Kidney epithelial cell (primary cell): ENCODE measurements at regions not wholly inside any gene's neighbourhood (a gene's known extent, or its start where the extent isn't known, plus 50 kb on each side); places are given as distances from the start of the nearest gene placed in this dataset.

Experiments
- DNase-seq: peaks from one replicate; pipeline ENCODE4 v3.0.0-alpha.2; 2010; ENCODE audit warnings: low read depth
- H3K27me3 ChIP-seq: 2 replicates; pipeline ENCODE4 v1.6.0; 2011; ENCODE audit warnings: low read length; ENCODE audit not compliant: control insufficient read depth, insufficient read depth
- H3K36me3 ChIP-seq: 2 replicates; pipeline ENCODE4 v1.5.1; 2011; ENCODE audit warnings: low read length; ENCODE audit not compliant: control insufficient read depth, insufficient read depth
- H3K4me3 ChIP-seq: 2 replicates; pipeline ENCODE4 v1.5.1; 2011; ENCODE audit warnings: low read depth, mild to moderate bottlenecking, control low read depth, low read length
- CTCF ChIP-seq: IDR thresholded peaks from 2 replicates; pipeline ENCODE4 v1.5.1; 2011; ENCODE audit warnings: mild to moderate bottlenecking, moderate library complexity, low read length, control low read depth, inconsistent platforms; ENCODE audit not compliant: insufficient read depth, poor library complexity, severe bottlenecking

- no peak for TF ChIP-seq CTCF
- no peak for DNase-seq
These were observed 150.0 kb upstream of the PSMD7 start for GRCh38 chr16:74146643-74147042.

GRCh38 chr16:74143171-74143570 lies 153.4 kb upstream of the PSMD7 start:
- Histone ChIP-seq H3K4me3 (no peak overlapping the region), H3K36me3 (no peaks in the 10 kb centered on the region), H3K27me3 (no peaks in the 10 kb centered on the region)
- TF ChIP-seq CTCF, result no peak
- DNase-seq, result no peak

More at GRCh38 chr16:74146643-74147042, 150.0 kb upstream of the PSMD7 start:
- H3K27me3 ChIP-seq, result no peaks in the 10 kb centered on the region
- H3K4me3 ChIP-seq, result no peak overlapping the region
- no peaks in the 10 kb centered on the region for H3K36me3 ChIP-seq

GRCh38 chr16:74141015-74141414 lies 155.6 kb upstream of the PSMD7 start:
- no peak for DNase-seq
- Histone ChIP-seq H3K4me3 (no peak overlapping the region), H3K36me3 (no peaks in the 10 kb centered on the region), H3K27me3 (no peaks in the 10 kb centered on the region)
- no peak for TF ChIP-seq CTCF

- H3K36me3 ChIP-seq, result no peaks in the 10 kb centered on the region
- TF ChIP-seq CTCF, result no peak
- no peak for DNase-seq
- H3K27me3 ChIP-seq, result no peaks in the 10 kb centered on the region
- no peak overlapping the region for H3K4me3 ChIP-seq
These were observed 156.1 kb upstream of the PSMD7 start for GRCh38 chr16:74140557-74140956.

GRCh38 chr16:74123826-74124225 lies 172.8 kb upstream of the PSMD7 start:
- no peak for DNase-seq
- no peaks in the 10 kb centered on the region for H3K27me3 ChIP-seq
- no peak overlapping the region for H3K4me3 ChIP-seq
- TF ChIP-seq CTCF, result no peak
- no peaks in the 10 kb centered on the region for H3K36me3 ChIP-seq

GRCh38 chr16:74123195-74123594 lies 173.4 kb upstream of the PSMD7 start:
- TF ChIP-seq CTCF, result no peak
- Histone ChIP-seq H3K4me3 (no peak overlapping the region), H3K36me3 (no peaks in the 10 kb centered on the region), H3K27me3 (no peaks in the 10 kb centered on the region)
- DNase-seq, result no peak
